ENCODE measurements at regions not wholly inside any gene's neighbourhood (a gene's known extent, or its start where the extent isn't known, plus 50 kb on each side); places are given as distances from the start of the nearest gene placed in this dataset.

GRCh38 chr2:134785659-134786430, 52.6 kb upstream of the ACMSD start:
- no peaks in the 10 kb centered on the region for H3K9me3 Mint-ChIP-seq
- no peak overlapping the region for H3K4me3 Mint-ChIP-seq
- H3K4me1 Mint-ChIP-seq = peaks cover 3% of the 10 kb centered on the region
- ATAC-seq (ENCODE audit: low read depth) (no peak), DNase-seq (no peak)
- POLR2A ChIA-PET = no interaction called here
- H3K36me3 Mint-ChIP-seq = no peaks in the 10 kb centered on the region
- no peak overlapping the region for H3K27ac Mint-ChIP-seq
- peaks cover 3% of the 10 kb centered on the region for H3K27me3 Mint-ChIP-seq

- Mint-ChIP-seq H3K9me3 (no peaks in the 10 kb centered on the region), H3K27ac (no peak overlapping the region), H3K36me3 (no peaks in the 10 kb centered on the region), H3K27me3 (peaks cover 5% of the 10 kb centered on the region), H3K4me3 (no peak overlapping the region), H3K4me1 (no peaks in the 10 kb centered on the region)
- DNase-seq = no peak
- ATAC-seq (ENCODE audit: low read depth) = no peak
- POLR2A ChIA-PET = no interaction called here
Observed at GRCh38 chr2:134788417-134788816, 50.0 kb upstream of the ACMSD start.

Data from activated naive CD8-positive, alpha-beta T cell treated with anti-CD3 and anti-CD28 coated beads, Interleukin-2, amount 10 ng/mL, durations not matched to agents 7 days and 5 days (primary cell).